ENCODE measurements at regions not wholly inside any gene's neighbourhood (a gene's known extent, or its start where the extent isn't known, plus 50 kb on each side); places are given as distances from the start of the nearest gene placed in this dataset.

GRCh38 chr13:71067165-71067815 lies 799.7 kb downstream of the DACH1 start:
- intact Hi-C loops (cut with DNase I): no loop called here
- WGBS, 3 donors: 81 to 91% (median 91%) methylated on average over 3 of the region's 3 CpGs
- H3K4me1 ChIP-seq (ENCODE audit: insufficient read depth): no peaks in the 10 kb centered on the region
- H3K36me3 ChIP-seq: no peaks in the 10 kb centered on the region
- TF ChIP-seq CTCF (IDR thresholded peaks at IDR 0.05) (no peak), EP300 (IDR thresholded peaks at IDR 0.05) (no peak), POLR2A (IDR thresholded peaks at IDR 0.05) (no peak)
- no peak for DNase-seq
- no peak overlapping the region for H3K4me3 ChIP-seq
- no peaks in the 10 kb centered on the region for H3K9me3 ChIP-seq
- H3K27ac ChIP-seq: no peak overlapping the region
- H3K27me3 ChIP-seq: no peaks in the 10 kb centered on the region

GRCh38 chr13:71056581-71056980 lies 810.4 kb downstream of the DACH1 start:
- Histone ChIP-seq H3K27me3 (no peaks in the 10 kb centered on the region), H3K27ac (no peak overlapping the region), H3K9me3 (no peaks in the 10 kb centered on the region), H3K4me1 (ENCODE audit: insufficient read depth) (no peaks in the 10 kb centered on the region), H3K4me3 (no peak overlapping the region), H3K36me3 (no peaks in the 10 kb centered on the region)
- DNase-seq: no peak
- intact Hi-C loops (cut with DNase I): no loop called here
- no peak for TF ChIP-seq EP300 (IDR thresholded peaks at IDR 0.05)
- TF ChIP-seq CTCF (IDR thresholded peaks at IDR 0.05): no peak
- TF ChIP-seq POLR2A (IDR thresholded peaks at IDR 0.05): no peak
- 73 to 75% (median 75%) methylated on average over 4 of the region's 4 CpGs for WGBS, 3 donors

GRCh38 chr13:71055644-71056043 lies 811.4 kb downstream of the DACH1 start:
- TF ChIP-seq EP300 (IDR thresholded peaks at IDR 0.05) (no peak), CTCF (IDR thresholded peaks at IDR 0.05) (no peak), POLR2A (IDR thresholded peaks at IDR 0.05) (no peak)
- H3K9me3 ChIP-seq: no peaks in the 10 kb centered on the region
- H3K27ac ChIP-seq: no peak overlapping the region
- intact Hi-C loops (cut with DNase I): no loop called here
- 81 to 95% (median 85%) methylated on average over 3 of the region's 3 CpGs for WGBS, 3 donors
- H3K4me3 ChIP-seq: no peak overlapping the region
- H3K27me3 ChIP-seq: no peaks in the 10 kb centered on the region
- no peaks in the 10 kb centered on the region for H3K4me1 ChIP-seq (ENCODE audit: insufficient read depth)
- no peaks in the 10 kb centered on the region for H3K36me3 ChIP-seq
- no peak for DNase-seq

GRCh38 chr13:71055047-71055446 lies 812.0 kb downstream of the DACH1 start:
- Histone ChIP-seq H3K4me3 (no peak overlapping the region), H3K27ac (no peak overlapping the region), H3K27me3 (no peaks in the 10 kb centered on the region), H3K4me1 (ENCODE audit: insufficient read depth) (no peaks in the 10 kb centered on the region), H3K9me3 (no peaks in the 10 kb centered on the region), H3K36me3 (no peaks in the 10 kb centered on the region)
- intact Hi-C loops (cut with DNase I): no loop called here
- DNase-seq: no peak
- 90 to 98% (median 94%) methylated on average over 1 of the region's 1 CpG for WGBS, 3 donors
- TF ChIP-seq CTCF (IDR thresholded peaks at IDR 0.05) (no peak), EP300 (IDR thresholded peaks at IDR 0.05) (no peak), POLR2A (IDR thresholded peaks at IDR 0.05) (no peak)

All from ovary (tissue), 7 donors.